SH-SY5Y (cell line): ENCODE measurements at regions not wholly inside any gene's neighbourhood (a gene's known extent, or its start where the extent isn't known, plus 50 kb on each side); places are given as distances from the start of the nearest gene placed in this dataset.

ENCODE experiments used
- GATA2 ChIP-seq: IDR thresholded peaks from 2 replicates; pipeline ENCODE4 v1.6.1; 2011; ENCODE audit warnings: mild to moderate bottlenecking, low read depth, low read length
- GATA3 ChIP-seq: IDR thresholded peaks from 2 replicates; pipeline ENCODE4 v1.6.1; 2011; ENCODE audit warnings: low read depth, mild to moderate bottlenecking, low read length, moderate library complexity

DNA sequence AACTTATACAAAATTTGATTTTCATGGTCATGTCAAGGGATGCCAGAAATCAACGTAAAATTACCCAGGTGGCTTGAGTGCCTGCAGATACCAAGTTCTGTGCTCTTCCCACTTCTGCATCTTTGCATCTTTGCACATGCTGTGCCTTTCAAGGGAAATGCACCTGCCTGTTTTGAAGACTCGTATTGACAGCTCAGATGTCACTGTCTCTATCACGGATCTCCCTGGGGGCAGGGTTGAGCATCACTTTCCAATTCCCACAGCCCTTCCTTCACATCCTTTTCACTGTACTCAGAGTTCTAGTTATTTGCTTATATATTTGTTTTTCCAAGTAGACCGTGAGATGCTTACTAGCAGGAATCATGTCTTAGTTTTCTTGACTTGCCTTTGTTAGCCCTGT lies 274.2 kb downstream of the CDH26 start:
- no peak for TF ChIP-seq GATA3
- no peak for TF ChIP-seq GATA2
